ENCODE measurements at regions not wholly inside any gene's neighbourhood (a gene's known extent, or its start where the extent isn't known, plus 50 kb on each side); places are given as distances from the start of the nearest gene placed in this dataset.

DNA sequence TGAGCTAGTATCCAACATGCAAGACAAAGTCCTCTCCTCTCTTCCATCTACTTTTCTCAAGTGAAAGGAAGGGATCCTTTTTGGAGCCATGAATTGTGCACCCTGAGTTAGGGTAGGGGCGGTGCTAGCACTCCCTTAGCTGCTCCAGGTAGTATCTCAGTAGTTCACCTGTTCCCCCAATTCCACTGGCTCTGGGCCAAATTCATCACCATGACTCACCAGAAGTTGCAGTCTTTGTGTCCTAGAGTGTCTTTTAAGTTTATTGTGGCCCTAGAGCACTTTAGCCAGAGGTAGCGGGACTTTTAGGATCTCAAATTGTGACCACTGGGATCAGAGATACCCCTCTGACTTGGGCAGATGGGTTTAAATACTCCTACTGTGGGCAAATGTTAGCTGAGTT, 398.6 kb upstream of the ANO5 start:
- DNase-seq (ENCODE audit: low spot score) (no peak), FAIRE-seq (no peak), ATAC-seq (no peak)
- no peak for TF ChIP-seq CBX5 (CRISPR knock-in tag; IDR thresholded peaks at IDR 0.05; ENCODE audit: borderline replicate concordance)
- TF ChIP-seq, protein P1, sequence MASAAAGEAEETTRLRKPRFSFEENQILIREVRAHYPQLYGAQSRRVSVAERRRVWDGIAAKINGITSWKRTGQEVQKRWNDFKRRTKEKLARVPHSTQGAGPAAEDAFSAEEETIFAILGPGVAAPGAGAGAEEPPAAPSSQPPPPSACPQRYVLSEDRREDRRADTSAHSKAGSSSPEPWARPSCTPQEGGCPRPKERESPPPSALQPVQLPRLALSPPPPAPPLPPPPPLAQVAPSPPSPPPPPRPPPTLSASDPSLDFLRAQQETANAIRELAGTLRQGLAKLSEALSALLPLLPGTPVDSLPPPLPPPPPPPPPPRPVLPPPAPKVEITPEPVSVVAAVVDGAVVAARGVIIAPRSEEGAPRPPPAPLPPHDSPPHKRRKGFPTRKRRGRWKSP (CRISPR knock-in tag; IDR thresholded peaks at IDR 0.05): no peak
- no peak for TF ChIP-seq KDM6A (CRISPR knock-in tag; IDR thresholded peaks at IDR 0.05; ENCODE audit: low read depth)
- no peak for TF ChIP-seq KDM2A (CRISPR knock-in tag; IDR thresholded peaks at IDR 0.05; ENCODE audit: borderline replicate concordance, low read depth)
- TF ChIP-seq CENPT (CRISPR knock-in tag; IDR thresholded peaks at IDR 0.05; ENCODE audit: low read depth): no peak
- TF ChIP-seq, protein P2, sequence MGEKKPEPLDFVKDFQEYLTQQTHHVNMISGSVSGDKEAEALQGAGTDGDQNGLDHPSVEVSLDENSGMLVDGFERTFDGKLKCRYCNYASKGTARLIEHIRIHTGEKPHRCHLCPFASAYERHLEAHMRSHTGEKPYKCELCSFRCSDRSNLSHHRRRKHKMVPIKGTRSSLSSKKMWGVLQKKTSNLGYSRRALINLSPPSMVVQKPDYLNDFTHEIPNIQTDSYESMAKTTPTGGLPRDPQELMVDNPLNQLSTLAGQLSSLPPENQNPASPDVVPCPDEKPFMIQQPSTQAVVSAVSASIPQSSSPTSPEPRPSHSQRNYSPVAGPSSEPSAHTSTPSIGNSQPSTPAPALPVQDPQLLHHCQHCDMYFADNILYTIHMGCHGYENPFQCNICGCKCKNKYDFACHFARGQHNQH (CRISPR knock-in tag; IDR thresholded peaks at IDR 0.05): no peak
- TF ChIP-seq ZNF235 (CRISPR knock-in tag; IDR thresholded peaks at IDR 0.05; ENCODE audit: borderline replicate concordance): no peak
- TF ChIP-seq MATR3 (CRISPR knock-in tag; IDR thresholded peaks at IDR 0.05): no peak
- TF ChIP-seq POGK (CRISPR knock-in tag; conservative IDR thresholded peaks at IDR 0.05): no peak
- no peak for TF ChIP-seq SMC3 (IDR thresholded peaks at IDR 0.05; ENCODE audit: low read length)
- TF ChIP-seq FOXJ3 (CRISPR knock-in tag; IDR thresholded peaks at IDR 0.05; ENCODE audit: borderline replicate concordance): no peak
- TF ChIP-seq CCAR2 (optimal IDR thresholded peaks at IDR 0.05; ENCODE audit: low read depth, low read length): no peak
- TF ChIP-seq SOX5 (CRISPR knock-in tag; IDR thresholded peaks at IDR 0.05; ENCODE audit: borderline replicate concordance): no peak
- no peak for TF ChIP-seq ZNF550 (CRISPR knock-in tag; IDR thresholded peaks at IDR 0.05; ENCODE audit: borderline replicate concordance)
- no peak for TF ChIP-seq GLMP (CRISPR knock-in tag; IDR thresholded peaks at IDR 0.05; ENCODE audit: borderline replicate concordance)
- TF ChIP-seq ZNF737 (CRISPR knock-in tag; IDR thresholded peaks at IDR 0.05; ENCODE audit: borderline replicate concordance): no peak
- no peak for TF ChIP-seq ATF2 (CRISPR knock-in tag; IDR thresholded peaks at IDR 0.05)
- no peak for TF ChIP-seq CHD2 (IDR thresholded peaks at IDR 0.05; ENCODE audit: low read depth, low read length)
- no peak overlapping the region for H3K27ac ChIP-seq (ENCODE audit: extremely low read length, insufficient read depth, low read length)
- no peaks in the 10 kb centered on the region for H3K36me3 ChIP-seq (replicated peaks in 1 of 2; ENCODE audit: control insufficient read depth in 1 of 2, insufficient read depth in 2 of 2, low read length in 2 of 2)
- POLR2A ChIA-PET: no interaction called here
- no peak overlapping the region for H3K9ac ChIP-seq (ENCODE audit: insufficient read depth, low read depth, low read length)
- no peaks in the 10 kb centered on the region for H4K20me1 ChIP-seq (ENCODE audit: insufficient read depth, low read length)
- no peak overlapping the region for H3K4me2 ChIP-seq (ENCODE audit: low read depth, low read length)
- in situ Hi-C loops (cut with HindIII; ENCODE audit: extremely low pct_ligation_motif_present, low pct_unique_long_range_greater_than_20kb): no loop called here
- WGBS (ENCODE audit: low lambda C conversion rate): 10% methylated on average over 2 of the region's 2 CpGs
- no TSS peak for BruUV-seq (replicated peaks)
- no peaks in the 10 kb centered on the region for H3K79me2 ChIP-seq (ENCODE audit: insufficient read depth, low read length)
- no peak overlapping the region for H2AFZ ChIP-seq (ENCODE audit: low read length)
- CTCF ChIA-PET (ENCODE audit: low intra/inter-chr PET ratio, low total read pairs): no interaction called here
- no peaks in the 10 kb centered on the region for H3K27me3 ChIP-seq (ENCODE audit: control insufficient read depth in 1 of 2, insufficient read depth in 2 of 2, low read length in 2 of 2)
- peaks cover 39% of the 10 kb centered on the region for H3K9me3 ChIP-seq (ENCODE audit: low read length)
- intact Hi-C loops (cut with micrococcal nuclease; ENCODE audit: unreplicated experiment): no loop called here
- no peaks in the 10 kb centered on the region for H3K4me1 ChIP-seq (ENCODE audit: insufficient read depth, low read length)
- no peak overlapping the region for H3K4me3 ChIP-seq (replicated peaks in 1 of 3; ENCODE audit: insufficient read depth in 1 of 3, low read depth in 2 of 3, low read length in 3 of 3)
